SK-N-SH treated with all-trans-retinoic acid at 6 μM for 48 hours (cell line): ENCODE measurements at regions not wholly inside any gene's neighbourhood (a gene's known extent, or its start where the extent isn't known, plus 50 kb on each side); places are given as distances from the start of the nearest gene placed in this dataset.

Source experiments
- ARNTL ChIP-seq: fragments of 450-650 bp; formaldehyde crosslinking; IDR thresholded peaks from 2 replicates; pipeline ENCODE4 v1.5.0; 2020; ENCODE audit warnings: low read depth, mild to moderate bottlenecking, moderate library complexity, borderline replicate concordance
- BACH2 ChIP-seq: fragments of 250-450 bp; sonication (Bioruptor Pico); IDR thresholded peaks from 2 replicates; pipeline ENCODE4 v1.9.0; 2021; ENCODE audit warnings: mild to moderate bottlenecking, borderline replicate concordance
- CREB5 ChIP-seq: fragments of 250-450 bp; sonication (Bioruptor Pico); IDR thresholded peaks from 2 replicates; pipeline ENCODE4 v1.5.1; 2020; ENCODE audit warnings: low read depth, mild to moderate bottlenecking, moderate library complexity
- PATZ1 ChIP-seq: fragments of 250-450 bp; sonication (Bioruptor Pico); IDR thresholded peaks from 2 replicates; pipeline ENCODE4 v1.8.0; 2020; ENCODE audit warnings: mild to moderate bottlenecking, moderate library complexity, borderline replicate concordance
- TCF4 ChIP-seq: fragments of 250-450 bp; sonication (Bioruptor Pico); IDR thresholded peaks from 2 replicates; pipeline ENCODE4 v1.8.0; 2021; ENCODE audit warnings: mild to moderate bottlenecking, moderate library complexity, borderline replicate concordance
- ZFP30 ChIP-seq: fragments of 450-650 bp; formaldehyde crosslinking; IDR thresholded peaks from 2 replicates; pipeline ENCODE4 v1.5.0; 2022; ENCODE audit warnings: mild to moderate bottlenecking, moderate library complexity
- ZNF565 ChIP-seq: fragments of 450-650 bp; formaldehyde crosslinking; conservative IDR thresholded peaks from 2 replicates; pipeline ENCODE4 v1.5.0; 2020; ENCODE audit warnings: low read depth, mild to moderate bottlenecking, moderate library complexity

GRCh38 chr3:194054016-194054415 lies 81.9 kb upstream of the HES1 start:
- TF ChIP-seq PATZ1 (CRISPR knock-in tag) (no peak), ZNF565 (CRISPR knock-in tag) (no peak), TCF4 (CRISPR knock-in tag) (no peak), BACH2 (no peak), ZFP30 (CRISPR knock-in tag) (no peak), CREB5 (no peak), ARNTL (no peak)
